DND-41 (cell line): ENCODE measurements at regions not wholly inside any gene's neighbourhood (a gene's known extent, or its start where the extent isn't known, plus 50 kb on each side); places are given as distances from the start of the nearest gene placed in this dataset.

Source experiments
- ATAC-seq: fragments of 200-7000 bp; cut with Tn5 transposase; 3 replicates; pipeline ENCODE4 v1.9.1; 2021; ENCODE audit warnings: low read depth; ENCODE audit not compliant: insufficient read depth
- DNase-seq: peaks from one replicate; pipeline ENCODE4 v3.0.0-alpha.2; 2020
- H2AFZ ChIP-seq: 2 replicates; pipeline ENCODE4 v1.6.0; 2012; ENCODE audit warnings: low read depth, low read length
- H3K27ac ChIP-seq: 2 replicates; pipeline ENCODE4 v1.5.1; 2012; ENCODE audit warnings: low read length, inconsistent platforms
- H3K27me3 ChIP-seq: fragments of 200-600 bp; sonication (generic); 2 replicates; pipeline ENCODE4 v1.6.0; 2012; ENCODE audit warnings: low read length, mild to moderate bottlenecking, inconsistent platforms; ENCODE audit not compliant: insufficient read depth, poor library complexity
- H3K36me3 ChIP-seq: 2 replicates; pipeline ENCODE4 v1.5.1; 2012; ENCODE audit warnings: low read length, inconsistent platforms; ENCODE audit not compliant: insufficient read depth
- H3K4me1 ChIP-seq: 2 replicates; pipeline ENCODE4 v1.5.1; 2012; ENCODE audit warnings: mild to moderate bottlenecking, low read length; ENCODE audit not compliant: insufficient read depth
- H3K4me2 ChIP-seq: 2 replicates; pipeline ENCODE4 v1.6.0; 2012; ENCODE audit warnings: mild to moderate bottlenecking, moderate library complexity, low read length, inconsistent platforms; ENCODE audit not compliant: insufficient read depth
- H3K4me3 ChIP-seq, 2 experiments: fragments of 200-600 bp in 1 of 2; shearing (Covaris generic) in 1 of 2; 2 replicates each; pipeline ENCODE4 v1.5.1; 2012 to 2016; ENCODE audit warnings: inconsistent platforms in 2 of 2, low read length in 2 of 2, mild to moderate bottlenecking in 2 of 2, low read depth in 1 of 2, moderate library complexity in 1 of 2
- H3K79me2 ChIP-seq: 2 replicates; pipeline ENCODE4 v1.6.0; 2012; ENCODE audit warnings: low read length, inconsistent platforms; ENCODE audit not compliant: insufficient read depth
- H3K9ac ChIP-seq: 2 replicates; pipeline ENCODE4 v1.6.0; 2012; ENCODE audit warnings: low read depth, mild to moderate bottlenecking, inconsistent platforms, low read length, moderate library complexity
- H3K9me3 ChIP-seq: 2 replicates; pipeline ENCODE4 v1.5.1; 2012; ENCODE audit warnings: low read length, moderate library complexity, mild to moderate bottlenecking, inconsistent platforms; ENCODE audit not compliant: insufficient read depth, severe bottlenecking
- H4K20me1 ChIP-seq: 2 replicates; pipeline ENCODE4 v1.6.0; 2012; ENCODE audit warnings: low read length; ENCODE audit not compliant: insufficient read depth
- EZH2 ChIP-seq: IDR thresholded peaks from 3 replicates; pipeline ENCODE4 v1.6.1; 2012; ENCODE audit warnings: borderline replicate concordance, low read depth, mild to moderate bottlenecking, moderate library complexity, low read length, inconsistent platforms; ENCODE audit not compliant: severe bottlenecking
- TF ChIP-seq, protein P1 (sequence below): IDR thresholded peaks from 2 replicates; pipeline ENCODE4 v1.5.1; 2012; ENCODE audit warnings: borderline replicate concordance, low read length, moderate library complexity, mild to moderate bottlenecking; ENCODE audit not compliant: poor library complexity, severe bottlenecking; ENCODE audit errors: extremely low read depth

GRCh38 chr6:27575594-27576361, 102.9 kb upstream of the ZNF184 start:
- H3K27ac ChIP-seq = no peak overlapping the region

GRCh38 chr6:27568226-27568897, 95.5 kb upstream of the ZNF184 start:
- Histone ChIP-seq H3K79me2 (no peaks in the 10 kb centered on the region), H3K9ac (no peak overlapping the region), H3K4me1 (no peaks in the 10 kb centered on the region), H3K27me3 (peaks cover 4% of the 10 kb centered on the region), H2AFZ (no peak overlapping the region), H3K27ac (no peak overlapping the region), H3K4me2 (no peak overlapping the region), H3K9me3 (no peaks in the 10 kb centered on the region), H4K20me1 (no peaks in the 10 kb centered on the region), H3K4me3 (no peak overlapping the region), H3K36me3 (no peaks in the 10 kb centered on the region)
- no peak for ATAC-seq
- TF ChIP-seq EZH2 = no peak
- TF ChIP-seq, protein P1, sequence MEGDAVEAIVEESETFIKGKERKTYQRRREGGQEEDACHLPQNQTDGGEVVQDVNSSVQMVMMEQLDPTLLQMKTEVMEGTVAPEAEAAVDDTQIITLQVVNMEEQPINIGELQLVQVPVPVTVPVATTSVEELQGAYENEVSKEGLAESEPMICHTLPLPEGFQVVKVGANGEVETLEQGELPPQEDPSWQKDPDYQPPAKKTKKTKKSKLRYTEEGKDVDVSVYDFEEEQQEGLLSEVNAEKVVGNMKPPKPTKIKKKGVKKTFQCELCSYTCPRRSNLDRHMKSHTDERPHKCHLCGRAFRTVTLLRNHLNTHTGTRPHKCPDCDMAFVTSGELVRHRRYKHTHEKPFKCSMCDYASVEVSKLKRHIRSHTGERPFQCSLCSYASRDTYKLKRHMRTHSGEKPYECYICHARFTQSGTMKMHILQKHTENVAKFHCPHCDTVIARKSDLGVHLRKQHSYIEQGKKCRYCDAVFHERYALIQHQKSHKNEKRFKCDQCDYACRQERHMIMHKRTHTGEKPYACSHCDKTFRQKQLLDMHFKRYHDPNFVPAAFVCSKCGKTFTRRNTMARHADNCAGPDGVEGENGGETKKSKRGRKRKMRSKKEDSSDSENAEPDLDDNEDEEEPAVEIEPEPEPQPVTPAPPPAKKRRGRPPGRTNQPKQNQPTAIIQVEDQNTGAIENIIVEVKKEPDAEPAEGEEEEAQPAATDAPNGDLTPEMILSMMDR = no peak
- DNase-seq = no peak

More at GRCh38 chr6:27575594-27576361, 102.9 kb upstream of the ZNF184 start:
- H3K9ac ChIP-seq = no peak overlapping the region
- H3K4me3 ChIP-seq = no peak overlapping the region
- no peak for ATAC-seq
- no peak overlapping the region for H2AFZ ChIP-seq
- no peaks in the 10 kb centered on the region for H4K20me1 ChIP-seq
- TF ChIP-seq EZH2 = no peak
- TF ChIP-seq, protein P1 = no peak
- no peaks in the 10 kb centered on the region for H3K27me3 ChIP-seq
- no peak for DNase-seq
- H3K4me2 ChIP-seq = no peak overlapping the region
- H3K36me3 ChIP-seq = no peaks in the 10 kb centered on the region
- H3K79me2 ChIP-seq = no peaks in the 10 kb centered on the region
- H3K9me3 ChIP-seq = no peaks in the 10 kb centered on the region
- H3K4me1 ChIP-seq = no peaks in the 10 kb centered on the region

- H3K4me1 ChIP-seq = no peaks in the 10 kb centered on the region
- H3K36me3 ChIP-seq = no peaks in the 10 kb centered on the region
- no peak overlapping the region for H3K9ac ChIP-seq
- TF ChIP-seq, protein P1 = no peak
- TF ChIP-seq EZH2 = no peak
- no peak overlapping the region for H3K4me2 ChIP-seq
- no peaks in the 10 kb centered on the region for H4K20me1 ChIP-seq
- no peak overlapping the region for H2AFZ ChIP-seq
- ATAC-seq (no peak), DNase-seq (no peak)
- peaks cover 6% of the 10 kb centered on the region for H3K27me3 ChIP-seq
- H3K79me2 ChIP-seq = no peaks in the 10 kb centered on the region
- no peaks in the 10 kb centered on the region for H3K9me3 ChIP-seq
- no peak overlapping the region for H3K27ac ChIP-seq
- no peak overlapping the region for H3K4me3 ChIP-seq
Measured at GRCh38 chr6:27565839-27566779, 93.2 kb upstream of the ZNF184 start.
